A673 (cell line): ENCODE measurements at regions not wholly inside any gene's neighbourhood (a gene's known extent, or its start where the extent isn't known, plus 50 kb on each side); places are given as distances from the start of the nearest gene placed in this dataset.
"Not testable (repeated sequence)": the region's sequence is repeated elsewhere in the genome, so short reads cannot be mapped to it uniquely, and the experiment has no call there.

ENCODE experiments used
- CTCF ChIP-seq: fragments of 300-800, 200-600 bp; sonication (generic); conservative IDR thresholded peaks from 2 replicates; pipeline ENCODE4 v1.5.1; 2017; ENCODE audit warnings: low read depth, mild to moderate bottlenecking, antibody characterized with exemption, low read length, moderate library complexity, mixed read lengths
- EZH2 ChIP-seq: fragments of 200-600 bp; sonication (generic); IDR thresholded peaks from 2 replicates; pipeline ENCODE4 v1.6.1; 2017; ENCODE audit warnings: borderline replicate concordance, low read depth, mild to moderate bottlenecking, mixed read lengths, antibody characterized with exemption, low read length; ENCODE audit not compliant: poor library complexity, severe bottlenecking

DNA sequence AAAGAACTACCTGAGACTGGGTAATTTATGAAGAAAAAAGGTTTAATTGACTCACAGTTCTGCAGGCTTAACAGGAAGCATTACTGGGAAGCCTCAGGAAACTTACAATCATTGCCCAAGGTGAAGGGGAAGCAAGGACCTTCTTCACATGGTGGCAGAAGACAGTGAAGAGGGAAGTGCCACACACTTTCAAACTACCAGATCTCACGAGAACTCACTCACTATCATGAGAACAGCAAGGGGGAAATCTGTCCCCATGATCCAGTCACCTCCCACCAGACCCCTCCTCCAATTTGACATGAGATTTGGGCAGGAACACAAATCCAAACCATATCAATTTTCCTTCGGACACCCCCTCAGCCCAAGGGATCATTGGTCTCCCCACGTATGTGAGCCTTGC is 55.1 kb upstream of the CYRIA start:
- not testable (repeated sequence) for TF ChIP-seq CTCF, EZH2
